HEK293 (cell line): ENCODE measurements at regions not wholly inside any gene's neighbourhood (a gene's known extent, or its start where the extent isn't known, plus 50 kb on each side); places are given as distances from the start of the nearest gene placed in this dataset.

Source experiments
- CTCF ChIA-PET: fragments of 350-600 bp; formaldehyde crosslinking; extraction: SDS; loops from one replicate; lab custom pipeline; 2021; ENCODE audit warnings: antibody characterized with exemption; lab: Yijun Ruan, JAX
- POLR2A ChIA-PET: fragments of 300-600 bp; formaldehyde crosslinking; extraction: SDS; loops from one replicate; lab custom pipeline; 2020; ENCODE audit warnings: antibody characterized with exemption, inconsistent platforms; lab: Yijun Ruan, JAX
- H3K27ac ChIP-seq: fragments of 200-500 bp; sonication (Bioruptor generic); 2 replicates; pipeline ENCODE4 v1.5.1; 2014; ENCODE audit warnings: low read depth, low read length, control low read depth, inconsistent platforms; ENCODE audit errors: extremely low read depth
- H3K36me3 ChIP-seq, 2 experiments: fragments of 200-500 bp in 1 of 2; sonication (Bioruptor generic) in 1 of 2; 1 replicate in 1 of 2; 2 replicates in 1 of 2; pipeline ENCODE4 v1.5.1; 2014 to 2017; ENCODE audit warnings: inconsistent platforms in 2 of 2, low read length in 2 of 2; ENCODE audit not compliant: control insufficient read depth in 2 of 2, insufficient read depth in 1 of 2
- H3K4me1 ChIP-seq: fragments of 200-500 bp; sonication (Bioruptor generic); 2 replicates; pipeline ENCODE4 v1.5.1; 2014; ENCODE audit warnings: mild to moderate bottlenecking, low read length, inconsistent platforms; ENCODE audit not compliant: control insufficient read depth, insufficient read depth
- H3K4me3 ChIP-seq: 2 replicates; pipeline ENCODE4 v1.5.1; 2011; ENCODE audit warnings: low read depth, mild to moderate bottlenecking, control low read depth, low read length, moderate library complexity
- H3K9me3 ChIP-seq: fragments of 200-500 bp; sonication (Bioruptor generic); 2 replicates; pipeline ENCODE4 v1.5.1; 2014; ENCODE audit warnings: low read depth, low read length, inconsistent platforms; ENCODE audit not compliant: control insufficient read depth, insufficient read depth
- GFI1B ChIP-seq: fragments of 450-650 bp; formaldehyde crosslinking; IDR thresholded peaks from 2 replicates; pipeline ENCODE4 v1.5.1; 2016; ENCODE audit warnings: missing biosample characterization, missing genetic modification characterization
- GLIS1 ChIP-seq: fragments of 450-650 bp; formaldehyde crosslinking; IDR thresholded peaks from 2 replicates; pipeline ENCODE4 v1.5.1; 2016; ENCODE audit warnings: missing biosample characterization, missing genetic modification characterization
- PRDM1 ChIP-seq: fragments of 450-650 bp; formaldehyde crosslinking; IDR thresholded peaks from 2 replicates; pipeline ENCODE4; 2016; ENCODE audit warnings: missing biosample characterization, missing genetic modification characterization
- YY1 ChIP-seq: fragments of 450-650 bp; formaldehyde crosslinking; IDR thresholded peaks from 2 replicates; pipeline ENCODE4 v1.5.1; 2018; ENCODE audit warnings: missing biosample characterization, missing genetic modification characterization
- ZBTB21 ChIP-seq: fragments of 450-650 bp; formaldehyde crosslinking; IDR thresholded peaks from 2 replicates; pipeline ENCODE4 v1.5.1; 2017; ENCODE audit warnings: missing biosample characterization, missing genetic modification characterization
- ZFP3 ChIP-seq: fragments of 450-650 bp; formaldehyde crosslinking; IDR thresholded peaks from 2 replicates; pipeline ENCODE4 v1.5.1; 2016; ENCODE audit warnings: low read depth, missing biosample characterization, missing genetic modification characterization
- ZNF112 ChIP-seq: fragments of 450-650 bp; formaldehyde crosslinking; IDR thresholded peaks from 2 replicates; pipeline ENCODE4 v1.5.0; 2017; ENCODE audit warnings: missing biosample characterization, missing genetic modification characterization
- ZNF121 ChIP-seq: fragments of 450-650 bp; formaldehyde crosslinking; IDR thresholded peaks from 2 replicates; pipeline ENCODE4 v1.5.1; 2016; ENCODE audit warnings: missing biosample characterization, missing genetic modification characterization
- ZNF292 ChIP-seq: fragments of 450-650 bp; formaldehyde crosslinking; IDR thresholded peaks from 2 replicates; pipeline ENCODE4 v1.5.1; 2016; ENCODE audit warnings: low read depth, missing biosample characterization, missing genetic modification characterization, borderline replicate concordance
- ZNF311 ChIP-seq: fragments of 450-650 bp; formaldehyde crosslinking; IDR thresholded peaks from 2 replicates; pipeline ENCODE4 v1.5.1; 2017; ENCODE audit warnings: missing biosample characterization, missing genetic modification characterization, borderline replicate concordance
- ZNF501 ChIP-seq: fragments of 450-650 bp; formaldehyde crosslinking; IDR thresholded peaks from 2 replicates; pipeline ENCODE4 v1.5.1; 2016; ENCODE audit warnings: missing biosample characterization, missing genetic modification characterization
- ZNF621 ChIP-seq: fragments of 450-650 bp; formaldehyde crosslinking; IDR thresholded peaks from 2 replicates; pipeline ENCODE4 v1.5.1; 2017; ENCODE audit warnings: missing biosample characterization, missing genetic modification characterization
- ZNF837 ChIP-seq: fragments of 450-650 bp; formaldehyde crosslinking; IDR thresholded peaks from 2 replicates; pipeline ENCODE4 v1.5.1; 2016; ENCODE audit warnings: missing biosample characterization, missing genetic modification characterization
- ZXDB ChIP-seq: fragments of 450-650 bp; formaldehyde crosslinking; IDR thresholded peaks from 2 replicates; pipeline ENCODE4 v1.5.1; 2016; ENCODE audit warnings: missing biosample characterization, missing genetic modification characterization
- TF ChIP-seq, protein P1 (sequence below): fragments of 450-650 bp; formaldehyde crosslinking; IDR thresholded peaks from 2 replicates; pipeline ENCODE4 v1.5.1; 2017; ENCODE audit warnings: missing biosample characterization, missing genetic modification characterization
- TF ChIP-seq, protein P2 (sequence below): fragments of 450-650 bp; IDR thresholded peaks from 2 replicates; pipeline ENCODE4 v1.5.1; 2018; ENCODE audit warnings: missing biosample characterization, mild to moderate bottlenecking, missing genetic modification characterization
- TF ChIP-seq, protein P3 (sequence below): fragments of 450-650 bp; formaldehyde crosslinking; IDR thresholded peaks from 2 replicates; pipeline ENCODE4 v1.5.1; 2017; ENCODE audit warnings: missing biosample characterization, missing genetic modification characterization
- TF ChIP-seq, protein P4 (sequence below): fragments of 450-650 bp; formaldehyde crosslinking; IDR thresholded peaks from 2 replicates; pipeline ENCODE4 v1.5.1; 2016; ENCODE audit warnings: missing biosample characterization, missing genetic modification characterization, low read depth
- TF ChIP-seq, protein P5 (sequence below): fragments of 450-650 bp; formaldehyde crosslinking; IDR thresholded peaks from 2 replicates; pipeline ENCODE4 v1.5.1; 2017; ENCODE audit warnings: missing biosample characterization, missing genetic modification characterization
- TF ChIP-seq, protein P6 (sequence below): fragments of 450-650 bp; formaldehyde crosslinking; IDR thresholded peaks from 2 replicates; pipeline ENCODE4 v1.5.1; 2016; ENCODE audit warnings: missing biosample characterization, missing genetic modification characterization
- TF ChIP-seq, protein P7 (sequence below): fragments of 450-650 bp; formaldehyde crosslinking; IDR thresholded peaks from 2 replicates; pipeline ENCODE4 v1.5.1; 2016; ENCODE audit warnings: missing biosample characterization, missing genetic modification characterization

DNA sequence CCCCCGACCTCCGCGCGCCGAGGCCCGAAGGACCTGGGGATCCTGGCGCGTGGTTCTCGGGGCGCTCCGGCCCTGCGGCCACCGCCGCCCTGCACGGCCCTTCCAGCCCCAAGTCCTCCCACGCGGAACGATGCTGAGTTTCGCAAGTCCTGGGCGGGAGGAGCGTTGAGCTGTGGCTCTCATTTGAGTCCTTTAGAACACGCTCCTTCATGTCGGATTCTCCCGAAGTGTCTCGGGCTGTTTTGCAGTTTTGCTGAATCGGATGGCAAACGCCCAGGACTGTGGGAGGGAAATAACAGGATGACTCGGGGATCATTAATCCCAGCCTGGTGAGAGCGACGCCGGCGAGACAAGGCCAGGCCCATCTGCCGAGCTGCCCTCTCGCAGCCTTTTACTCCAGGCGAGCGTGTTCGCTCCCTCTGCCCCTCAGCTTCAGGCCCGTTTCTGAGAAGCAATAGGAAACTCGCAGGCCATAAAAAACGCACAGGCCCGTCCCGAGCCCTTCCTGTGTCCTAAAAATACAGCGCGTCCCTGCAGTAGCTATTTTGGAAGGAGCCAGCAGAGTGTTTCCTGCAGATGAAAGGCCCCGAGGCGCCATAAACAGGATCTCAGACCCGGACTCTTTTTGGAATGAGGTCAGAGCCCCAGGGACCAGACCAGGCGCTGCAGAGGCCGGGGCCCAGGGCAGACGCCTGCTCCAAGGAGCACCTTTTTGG, 153.5 kb downstream of the DLL1 start:
- H3K27ac ChIP-seq, result no peak overlapping the region
- POLR2A ChIA-PET, result no interaction called here
- no peaks in the 10 kb centered on the region for H3K4me1 ChIP-seq
- H3K9me3 ChIP-seq, result no peaks in the 10 kb centered on the region
- TF ChIP-seq ZFP3 (tag by site-specific recombination), result no peak
- TF ChIP-seq ZNF311 (tag by site-specific recombination), result no peak
- no peak for TF ChIP-seq ZNF112 (tag by site-specific recombination)
- TF ChIP-seq YY1 (tag by site-specific recombination), result no peak
- TF ChIP-seq, protein P1, sequence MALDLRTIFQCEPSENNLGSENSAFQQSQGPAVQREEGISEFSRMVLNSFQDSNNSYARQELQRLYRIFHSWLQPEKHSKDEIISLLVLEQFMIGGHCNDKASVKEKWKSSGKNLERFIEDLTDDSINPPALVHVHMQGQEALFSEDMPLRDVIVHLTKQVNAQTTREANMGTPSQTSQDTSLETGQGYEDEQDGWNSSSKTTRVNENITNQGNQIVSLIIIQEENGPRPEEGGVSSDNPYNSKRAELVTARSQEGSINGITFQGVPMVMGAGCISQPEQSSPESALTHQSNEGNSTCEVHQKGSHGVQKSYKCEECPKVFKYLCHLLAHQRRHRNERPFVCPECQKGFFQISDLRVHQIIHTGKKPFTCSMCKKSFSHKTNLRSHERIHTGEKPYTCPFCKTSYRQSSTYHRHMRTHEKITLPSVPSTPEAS, result no peak
- TF ChIP-seq, protein P2, sequence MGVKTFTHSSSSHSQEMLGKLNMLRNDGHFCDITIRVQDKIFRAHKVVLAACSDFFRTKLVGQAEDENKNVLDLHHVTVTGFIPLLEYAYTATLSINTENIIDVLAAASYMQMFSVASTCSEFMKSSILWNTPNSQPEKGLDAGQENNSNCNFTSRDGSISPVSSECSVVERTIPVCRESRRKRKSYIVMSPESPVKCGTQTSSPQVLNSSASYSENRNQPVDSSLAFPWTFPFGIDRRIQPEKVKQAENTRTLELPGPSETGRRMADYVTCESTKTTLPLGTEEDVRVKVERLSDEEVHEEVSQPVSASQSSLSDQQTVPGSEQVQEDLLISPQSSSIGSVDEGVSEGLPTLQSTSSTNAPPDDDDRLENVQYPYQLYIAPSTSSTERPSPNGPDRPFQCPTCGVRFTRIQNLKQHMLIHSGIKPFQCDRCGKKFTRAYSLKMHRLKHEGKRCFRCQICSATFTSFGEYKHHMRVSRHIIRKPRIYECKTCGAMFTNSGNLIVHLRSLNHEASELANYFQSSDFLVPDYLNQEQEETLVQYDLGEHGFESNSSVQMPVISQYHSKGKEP (tag by site-specific recombination), result no peak
- TF ChIP-seq, protein P3, sequence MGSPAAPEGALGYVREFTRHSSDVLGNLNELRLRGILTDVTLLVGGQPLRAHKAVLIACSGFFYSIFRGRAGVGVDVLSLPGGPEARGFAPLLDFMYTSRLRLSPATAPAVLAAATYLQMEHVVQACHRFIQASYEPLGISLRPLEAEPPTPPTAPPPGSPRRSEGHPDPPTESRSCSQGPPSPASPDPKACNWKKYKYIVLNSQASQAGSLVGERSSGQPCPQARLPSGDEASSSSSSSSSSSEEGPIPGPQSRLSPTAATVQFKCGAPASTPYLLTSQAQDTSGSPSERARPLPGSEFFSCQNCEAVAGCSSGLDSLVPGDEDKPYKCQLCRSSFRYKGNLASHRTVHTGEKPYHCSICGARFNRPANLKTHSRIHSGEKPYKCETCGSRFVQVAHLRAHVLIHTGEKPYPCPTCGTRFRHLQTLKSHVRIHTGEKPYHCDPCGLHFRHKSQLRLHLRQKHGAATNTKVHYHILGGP (tag by site-specific recombination), result no peak
- TF ChIP-seq, protein P4, sequence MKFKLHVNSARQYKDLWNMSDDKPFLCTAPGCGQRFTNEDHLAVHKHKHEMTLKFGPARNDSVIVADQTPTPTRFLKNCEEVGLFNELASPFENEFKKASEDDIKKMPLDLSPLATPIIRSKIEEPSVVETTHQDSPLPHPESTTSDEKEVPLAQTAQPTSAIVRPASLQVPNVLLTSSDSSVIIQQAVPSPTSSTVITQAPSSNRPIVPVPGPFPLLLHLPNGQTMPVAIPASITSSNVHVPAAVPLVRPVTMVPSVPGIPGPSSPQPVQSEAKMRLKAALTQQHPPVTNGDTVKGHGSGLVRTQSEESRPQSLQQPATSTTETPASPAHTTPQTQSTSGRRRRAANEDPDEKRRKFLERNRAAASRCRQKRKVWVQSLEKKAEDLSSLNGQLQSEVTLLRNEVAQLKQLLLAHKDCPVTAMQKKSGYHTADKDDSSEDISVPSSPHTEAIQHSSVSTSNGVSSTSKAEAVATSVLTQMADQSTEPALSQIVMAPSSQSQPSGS (tag by site-specific recombination), result no peak
- TF ChIP-seq, protein P5, sequence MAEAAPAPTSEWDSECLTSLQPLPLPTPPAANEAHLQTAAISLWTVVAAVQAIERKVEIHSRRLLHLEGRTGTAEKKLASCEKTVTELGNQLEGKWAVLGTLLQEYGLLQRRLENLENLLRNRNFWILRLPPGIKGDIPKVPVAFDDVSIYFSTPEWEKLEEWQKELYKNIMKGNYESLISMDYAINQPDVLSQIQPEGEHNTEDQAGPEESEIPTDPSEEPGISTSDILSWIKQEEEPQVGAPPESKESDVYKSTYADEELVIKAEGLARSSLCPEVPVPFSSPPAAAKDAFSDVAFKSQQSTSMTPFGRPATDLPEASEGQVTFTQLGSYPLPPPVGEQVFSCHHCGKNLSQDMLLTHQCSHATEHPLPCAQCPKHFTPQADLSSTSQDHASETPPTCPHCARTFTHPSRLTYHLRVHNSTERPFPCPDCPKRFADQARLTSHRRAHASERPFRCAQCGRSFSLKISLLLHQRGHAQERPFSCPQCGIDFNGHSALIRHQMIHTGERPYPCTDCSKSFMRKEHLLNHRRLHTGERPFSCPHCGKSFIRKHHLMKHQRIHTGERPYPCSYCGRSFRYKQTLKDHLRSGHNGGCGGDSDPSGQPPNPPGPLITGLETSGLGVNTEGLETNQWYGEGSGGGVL (tag by site-specific recombination), result no peak
- no peak for TF ChIP-seq ZBTB21
- no peak for TF ChIP-seq PRDM1 (tag by site-specific recombination)
- TF ChIP-seq ZNF621, result no peak
- no peak for TF ChIP-seq ZNF121 (tag by site-specific recombination)
- TF ChIP-seq ZNF837 (tag by site-specific recombination), result no peak
- no peak for TF ChIP-seq ZNF501 (tag by site-specific recombination)
- H3K36me3 ChIP-seq, result no peaks in the 10 kb centered on the region
- no peak overlapping the region for H3K4me3 ChIP-seq
- CTCF ChIA-PET, result no interaction called here

DNA sequence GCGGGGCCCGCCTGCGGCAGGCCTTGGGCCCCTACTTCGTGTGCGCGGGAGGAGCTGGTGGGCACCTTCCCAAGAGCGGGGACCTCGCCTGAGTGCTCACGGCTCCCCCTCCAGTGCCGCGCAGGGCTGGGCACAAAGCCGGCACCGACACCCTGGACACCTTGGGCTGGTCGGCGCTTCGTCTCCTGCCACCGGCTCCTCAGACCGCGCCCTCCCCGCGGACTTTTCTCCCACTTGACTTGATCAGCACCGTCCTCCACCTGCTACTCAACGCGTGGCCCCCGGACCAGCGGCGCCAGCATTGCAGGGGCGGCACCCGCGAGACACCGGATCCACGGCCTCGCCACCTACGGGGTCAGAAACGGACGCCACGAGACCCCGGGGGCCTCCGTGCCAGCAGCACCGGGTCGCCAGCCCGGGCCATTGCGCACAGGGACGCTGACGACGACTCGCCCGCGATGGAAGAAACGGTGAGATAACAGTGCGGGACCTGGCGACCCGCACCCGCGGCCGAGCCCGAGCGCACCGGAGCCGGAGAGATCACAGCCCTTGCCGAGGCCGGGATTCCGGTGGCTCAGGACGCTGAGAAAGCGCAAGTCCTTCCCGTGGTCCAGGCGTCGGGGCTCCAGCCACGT, 154.2 kb downstream of the DLL1 start:
- H3K36me3 ChIP-seq, result no peaks in the 10 kb centered on the region
- H3K4me1 ChIP-seq, result no peaks in the 10 kb centered on the region
- H3K27ac ChIP-seq, result no peak overlapping the region
- H3K9me3 ChIP-seq, result no peaks in the 10 kb centered on the region
- ChIA-PET POLR2A (no interaction called here), CTCF (interaction anchor here (0.6 kb wide), 1 partner anchor 782 kb away, joined by 3 read pairs; no protein-coding TSS in a partner anchor)
- no peak overlapping the region for H3K4me3 ChIP-seq
- no peak for TF ChIP-seq ZNF121 (tag by site-specific recombination)
- TF ChIP-seq, protein P6, sequence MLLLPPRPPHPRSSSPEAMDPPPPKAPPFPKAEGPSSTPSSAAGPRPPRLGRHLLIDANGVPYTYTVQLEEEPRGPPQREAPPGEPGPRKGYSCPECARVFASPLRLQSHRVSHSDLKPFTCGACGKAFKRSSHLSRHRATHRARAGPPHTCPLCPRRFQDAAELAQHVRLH (tag by site-specific recombination), result no peak
- no peak for TF ChIP-seq ZNF292 (tag by site-specific recombination)
- TF ChIP-seq GFI1B (tag by site-specific recombination), result no peak
- TF ChIP-seq GLIS1 (tag by site-specific recombination), result no peak
- TF ChIP-seq ZXDB (tag by site-specific recombination), result no peak
- TF ChIP-seq, protein P7, sequence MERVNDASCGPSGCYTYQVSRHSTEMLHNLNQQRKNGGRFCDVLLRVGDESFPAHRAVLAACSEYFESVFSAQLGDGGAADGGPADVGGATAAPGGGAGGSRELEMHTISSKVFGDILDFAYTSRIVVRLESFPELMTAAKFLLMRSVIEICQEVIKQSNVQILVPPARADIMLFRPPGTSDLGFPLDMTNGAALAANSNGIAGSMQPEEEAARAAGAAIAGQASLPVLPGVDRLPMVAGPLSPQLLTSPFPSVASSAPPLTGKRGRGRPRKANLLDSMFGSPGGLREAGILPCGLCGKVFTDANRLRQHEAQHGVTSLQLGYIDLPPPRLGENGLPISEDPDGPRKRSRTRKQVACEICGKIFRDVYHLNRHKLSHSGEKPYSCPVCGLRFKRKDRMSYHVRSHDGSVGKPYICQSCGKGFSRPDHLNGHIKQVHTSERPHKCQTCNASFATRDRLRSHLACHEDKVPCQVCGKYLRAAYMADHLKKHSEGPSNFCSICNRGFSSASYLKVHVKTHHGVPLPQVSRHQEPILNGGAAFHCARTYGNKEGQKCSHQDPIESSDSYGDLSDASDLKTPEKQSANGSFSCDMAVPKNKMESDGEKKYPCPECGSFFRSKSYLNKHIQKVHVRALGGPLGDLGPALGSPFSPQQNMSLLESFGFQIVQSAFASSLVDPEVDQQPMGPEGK (tag by site-specific recombination), result no peak
